ENCODE measurements at regions not wholly inside any gene's neighbourhood (a gene's known extent, or its start where the extent isn't known, plus 50 kb on each side); places are given as distances from the start of the nearest gene placed in this dataset.

- no peak for DNase-seq
- Histone ChIP-seq H3K36me3 (no peaks in the 10 kb centered on the region), H3K4me1 (no peaks in the 10 kb centered on the region), H3K4me3 (ENCODE audit: low read depth, low read length) (no peak overlapping the region), H3K27me3 (peaks cover 10% of the 10 kb centered on the region; the same call in 1 of the 2 replicates), H3K9me3 (no peaks in the 10 kb centered on the region)
- no peak for TF ChIP-seq CTCF (IDR thresholded peaks at IDR 0.05; ENCODE audit: low read depth, low read length)
Measured at GRCh38 chr15:101549647-101550046, 60.1 kb upstream of the PCSK6 start.

GRCh38 chr15:101547737-101548136 is 58.2 kb upstream of the PCSK6 start:
- Histone ChIP-seq H3K36me3 (no peaks in the 10 kb centered on the region), H3K27me3 (peaks cover 10% of the 10 kb centered on the region; the same call in 1 of the 2 replicates), H3K9me3 (no peaks in the 10 kb centered on the region), H3K4me3 (ENCODE audit: low read depth, low read length) (no peak overlapping the region), H3K4me1 (no peaks in the 10 kb centered on the region)
- no peak for TF ChIP-seq CTCF (IDR thresholded peaks at IDR 0.05; ENCODE audit: low read depth, low read length)
- no peak for DNase-seq

- H3K4me1 ChIP-seq, result no peaks in the 10 kb centered on the region
- DNase-seq, result no peak
- no peak for TF ChIP-seq CTCF (IDR thresholded peaks at IDR 0.05; ENCODE audit: low read depth, low read length)
- H3K36me3 ChIP-seq, result no peaks in the 10 kb centered on the region
- no peaks in the 10 kb centered on the region for H3K9me3 ChIP-seq
- H3K4me3 ChIP-seq (ENCODE audit: low read depth, low read length), result no peak overlapping the region
- peaks cover 10% of the 10 kb centered on the region; the same call in 1 of the 2 replicates for H3K27me3 ChIP-seq
Measured at GRCh38 chr15:101545548-101546505, 56.3 kb upstream of the PCSK6 start.

GRCh38 chr15:101544613-101544945 is 55.1 kb upstream of the PCSK6 start:
- no peak for TF ChIP-seq CTCF (IDR thresholded peaks at IDR 0.05; ENCODE audit: low read depth, low read length)
- Histone ChIP-seq H3K36me3 (no peaks in the 10 kb centered on the region), H3K4me1 (no peaks in the 10 kb centered on the region), H3K4me3 (ENCODE audit: low read depth, low read length) (no peak overlapping the region), H3K9me3 (no peaks in the 10 kb centered on the region), H3K27me3 (peaks cover 7% of the 10 kb centered on the region; the same call in 1 of the 2 replicates)
- no peak for DNase-seq

- Histone ChIP-seq H3K9me3 (no peaks in the 10 kb centered on the region), H3K36me3 (no peaks in the 10 kb centered on the region), H3K27me3 (peaks cover 7% of the 10 kb centered on the region; the same call in 1 of the 2 replicates), H3K4me3 (ENCODE audit: low read depth, low read length) (no peak overlapping the region), H3K4me1 (no peaks in the 10 kb centered on the region)
- DNase-seq, result no peak
- TF ChIP-seq CTCF (IDR thresholded peaks at IDR 0.05; ENCODE audit: low read depth, low read length), result no peak
Measured at GRCh38 chr15:101543926-101544612, 54.6 kb upstream of the PCSK6 start.
